Umbilical cord (tissue), 1 donor: ENCODE measurements at regions not wholly inside any gene's neighbourhood (a gene's known extent, or its start where the extent isn't known, plus 50 kb on each side); places are given as distances from the start of the nearest gene placed in this dataset.

ENCODE experiments used
- DNase-seq: peaks from one replicate; pipeline ENCODE4 v3.0.0-alpha.2; 2015; ENCODE audit warnings: low spot score

DNA sequence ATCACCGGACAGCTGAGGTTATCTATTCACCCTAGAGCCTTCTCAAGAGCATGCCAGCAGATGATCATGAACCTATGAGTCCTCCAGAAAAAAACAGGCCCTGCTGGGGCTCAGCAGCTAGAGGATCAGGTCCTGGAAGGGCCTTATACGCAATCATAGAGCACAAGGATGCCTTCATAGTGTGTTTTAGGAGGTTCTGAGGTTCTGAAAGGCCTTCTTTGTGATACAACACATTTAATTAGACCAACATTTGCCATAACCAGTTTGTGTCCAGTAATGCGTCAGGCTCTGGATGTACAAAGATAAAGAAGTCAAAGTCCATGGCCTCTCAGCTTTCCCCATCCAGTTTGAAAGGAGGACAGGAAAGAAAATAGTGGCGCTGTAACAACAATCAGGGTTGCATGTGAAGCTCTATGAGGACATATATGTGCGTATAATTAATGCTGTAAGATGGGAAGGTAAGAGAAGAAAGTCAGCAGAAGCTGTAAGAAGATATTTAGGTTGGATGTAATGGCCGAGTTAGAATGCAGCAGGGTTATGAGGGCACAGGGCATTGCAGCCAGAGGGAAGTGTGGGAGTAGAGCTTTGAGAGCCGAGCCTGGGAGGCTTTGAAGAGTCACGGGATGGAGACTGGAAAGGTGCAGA is 302.6 kb upstream of the TBL1XR1 start:
- DNase-seq: no peak

DNA sequence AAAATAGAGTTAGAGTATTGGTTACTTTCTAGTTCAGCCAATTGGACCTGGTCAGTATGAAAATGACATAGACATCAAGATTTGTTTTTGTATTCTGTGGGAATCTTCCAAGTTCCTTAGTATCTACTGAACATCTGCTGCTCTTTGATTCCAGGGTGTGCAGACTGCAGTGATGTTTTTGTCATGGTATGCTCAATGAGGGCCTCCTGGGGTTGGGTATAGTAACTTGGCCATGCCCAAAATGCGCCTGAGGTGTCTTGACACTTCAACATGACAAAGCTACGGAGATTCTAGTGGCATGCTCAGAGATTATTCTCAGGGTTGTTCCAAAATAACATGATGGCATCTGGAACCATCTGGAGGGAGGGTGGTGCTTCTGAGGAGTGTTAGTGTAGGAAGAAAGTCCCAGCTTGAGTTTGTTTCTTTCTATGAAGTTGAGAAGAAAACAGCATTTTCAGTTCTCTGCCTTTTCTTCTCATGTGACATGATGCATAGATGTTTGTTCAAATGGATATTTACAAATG is 313.5 kb upstream of the TBL1XR1 start:
- no peak for DNase-seq

DNA sequence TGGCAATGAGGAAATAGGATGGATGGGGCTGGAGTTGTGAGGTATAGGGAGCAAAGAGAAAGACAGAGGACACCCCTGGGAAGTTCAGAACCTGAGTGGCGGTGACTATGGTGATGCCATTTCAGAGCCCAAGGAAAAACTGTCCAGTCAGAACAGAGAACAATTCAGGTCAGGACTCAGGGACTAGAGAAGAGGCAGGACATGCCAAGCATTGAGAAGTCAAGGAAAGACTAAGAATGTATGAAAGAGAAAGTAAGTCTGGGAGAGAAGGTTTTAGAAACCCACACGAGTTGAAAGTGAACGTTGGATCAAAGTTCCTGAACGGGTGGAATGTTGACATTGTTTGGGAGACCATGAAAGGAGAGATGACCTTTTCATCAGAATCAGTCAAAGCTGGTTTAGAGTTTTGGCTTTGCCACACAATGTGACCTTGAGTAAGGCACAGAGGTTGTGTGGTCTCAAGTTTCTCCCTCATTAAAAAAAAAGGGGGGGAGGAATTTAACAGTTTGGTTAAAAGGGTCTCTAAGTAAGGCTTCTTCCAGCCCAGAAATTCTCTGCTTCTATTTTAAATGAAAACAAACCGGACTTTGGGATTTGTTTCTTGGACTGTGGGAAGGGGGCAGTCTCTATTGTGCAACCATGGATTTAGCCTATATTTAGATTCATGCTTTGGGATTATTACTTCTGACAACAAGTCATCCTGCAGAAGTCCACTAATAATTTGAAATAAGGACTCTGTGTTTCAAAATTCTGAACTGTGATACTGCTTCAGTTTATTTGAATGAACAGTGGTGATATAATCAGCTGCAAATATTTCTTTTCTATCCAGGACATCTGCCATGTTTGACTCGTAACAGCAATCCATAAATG is 315.9 kb upstream of the TBL1XR1 start:
- peak; percentile 57 for DNase-seq

DNA sequence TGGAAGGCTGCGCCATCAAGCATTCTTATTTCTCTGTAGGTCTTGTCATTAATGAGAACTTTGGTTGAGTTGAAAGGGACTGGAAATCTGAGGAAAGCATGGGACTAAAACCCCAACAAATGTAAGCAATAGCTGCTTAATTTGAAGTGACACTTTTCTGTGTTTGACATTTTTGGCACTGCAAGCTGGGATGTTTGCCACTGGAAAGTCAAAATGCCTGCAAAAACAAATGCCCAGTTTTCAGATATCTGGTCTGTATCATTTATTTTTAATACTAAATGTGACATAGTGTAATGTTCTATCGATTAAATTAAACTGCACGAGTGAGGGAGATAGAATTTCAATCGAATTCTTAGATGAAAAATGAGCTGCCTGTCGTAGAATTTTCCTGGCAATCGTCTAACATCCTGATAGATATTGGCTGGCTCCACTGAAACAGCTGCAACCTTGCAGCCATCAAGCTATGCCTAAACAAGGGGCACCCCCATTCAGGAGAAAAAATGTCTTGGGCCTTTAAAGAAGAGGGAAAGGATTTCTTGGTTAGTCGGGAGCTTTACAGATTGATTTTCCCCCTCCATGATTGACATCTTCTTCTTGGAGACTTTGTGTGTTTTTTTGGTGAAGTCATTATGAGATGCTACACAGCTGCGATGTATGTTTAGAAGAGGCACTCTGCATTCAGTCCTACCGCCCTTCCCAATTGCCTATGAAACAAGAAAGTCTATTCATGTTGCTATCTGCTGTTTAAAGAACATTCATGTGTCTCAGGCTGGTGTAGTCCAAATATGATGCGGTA is 316.7 kb upstream of the TBL1XR1 start:
- DNase-seq: no peak

DNA sequence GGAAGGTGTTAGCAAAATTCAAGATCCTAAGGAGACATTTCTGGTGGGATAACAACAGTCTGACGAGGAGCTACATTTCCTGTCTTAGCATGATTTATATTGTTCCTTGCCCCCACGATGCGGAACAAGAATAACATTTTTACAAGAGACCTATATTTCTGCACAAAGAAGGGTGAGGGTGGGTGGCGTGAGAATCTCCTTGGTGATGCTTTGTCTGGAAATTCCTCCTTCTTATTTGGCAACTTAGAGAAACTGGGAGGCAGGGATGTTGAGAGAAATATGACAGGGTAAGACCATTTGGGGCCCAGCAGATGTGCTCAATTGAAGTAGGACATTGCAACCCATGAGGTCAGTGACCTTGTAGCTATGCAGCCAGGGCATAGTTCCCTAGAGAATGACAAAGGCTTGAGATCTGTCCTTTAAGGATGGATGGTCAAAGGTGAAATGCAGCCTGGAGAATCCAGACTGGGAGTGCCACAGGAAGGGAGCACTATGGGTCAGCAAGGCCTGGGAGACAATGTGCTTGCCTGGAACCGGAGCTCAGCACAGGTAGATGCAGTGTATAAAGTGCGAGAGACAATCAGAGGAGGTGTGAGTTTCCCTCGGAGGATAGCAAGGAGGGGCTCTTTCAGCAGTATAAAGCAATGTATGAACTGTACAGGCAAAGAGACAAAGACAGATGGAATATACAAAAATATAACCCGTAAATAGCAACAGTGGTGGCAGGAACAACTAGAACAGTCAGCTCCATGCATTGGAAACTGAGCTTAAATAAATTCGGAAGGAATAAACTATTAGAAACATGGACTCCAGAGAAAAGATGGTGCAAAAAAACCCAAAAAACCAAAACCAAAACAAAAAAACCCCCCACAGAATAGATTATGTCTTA is 317.6 kb upstream of the TBL1XR1 start:
- DNase-seq: no peak

DNA sequence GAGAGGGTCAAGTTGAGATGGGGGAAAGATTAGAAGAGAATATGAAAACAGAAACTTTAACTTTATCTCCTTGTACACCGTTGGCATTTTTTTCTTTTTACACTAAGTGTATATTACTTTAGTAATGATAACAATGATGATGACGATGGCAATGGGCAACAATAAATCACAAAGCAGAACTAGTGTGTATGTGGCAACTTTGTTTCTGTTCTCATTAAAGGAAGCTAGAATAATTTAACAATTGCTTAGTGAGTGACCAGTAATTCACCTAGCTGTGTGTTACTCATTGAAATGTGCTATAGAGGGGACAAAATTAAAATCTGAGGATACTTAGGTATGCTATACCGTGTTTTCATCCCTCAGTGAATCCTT is 318.5 kb upstream of the TBL1XR1 start:
- no peak for DNase-seq

DNA sequence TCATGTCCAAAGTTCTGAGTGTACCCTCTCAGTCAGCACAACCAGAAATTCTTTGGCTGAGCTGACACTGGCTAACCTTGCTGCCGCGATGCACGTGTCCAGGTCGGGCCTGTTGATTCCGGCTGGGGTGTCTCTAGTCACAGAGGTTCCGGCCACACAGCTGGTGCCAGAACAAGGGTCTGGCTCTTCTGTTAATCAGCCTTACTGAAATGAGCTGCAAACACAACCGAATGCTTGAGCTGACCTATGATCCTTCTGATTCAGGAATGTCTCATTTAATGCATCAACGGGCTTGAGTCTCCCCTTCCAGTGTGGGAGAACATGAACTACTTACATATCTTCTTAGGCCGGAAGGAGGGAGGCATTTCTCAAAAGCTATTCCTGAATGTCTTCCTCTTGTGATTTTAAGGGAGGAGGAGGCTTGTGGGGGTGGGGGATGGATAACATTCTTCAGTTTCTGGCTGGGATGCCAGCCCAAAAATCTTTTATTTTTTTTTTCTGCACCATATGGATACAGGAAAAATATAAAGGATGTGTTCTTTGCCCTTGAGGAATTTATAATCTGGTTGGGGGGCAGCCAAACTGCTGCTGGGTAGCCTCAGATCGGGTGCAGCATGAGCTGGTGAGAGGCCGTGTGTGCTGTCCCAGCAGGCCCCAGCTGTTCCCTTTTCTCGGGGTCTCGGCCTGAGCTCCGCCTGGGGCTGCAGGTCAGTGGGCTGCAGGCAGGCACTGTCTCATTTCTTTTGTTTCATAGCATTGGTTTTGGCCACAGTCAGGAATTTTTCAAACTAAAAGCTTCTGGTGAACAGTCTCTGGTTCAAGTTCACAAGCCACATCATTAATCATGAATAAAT is 319.1 kb upstream of the TBL1XR1 start:
- DNase-seq: peak; percentile 83

DNA sequence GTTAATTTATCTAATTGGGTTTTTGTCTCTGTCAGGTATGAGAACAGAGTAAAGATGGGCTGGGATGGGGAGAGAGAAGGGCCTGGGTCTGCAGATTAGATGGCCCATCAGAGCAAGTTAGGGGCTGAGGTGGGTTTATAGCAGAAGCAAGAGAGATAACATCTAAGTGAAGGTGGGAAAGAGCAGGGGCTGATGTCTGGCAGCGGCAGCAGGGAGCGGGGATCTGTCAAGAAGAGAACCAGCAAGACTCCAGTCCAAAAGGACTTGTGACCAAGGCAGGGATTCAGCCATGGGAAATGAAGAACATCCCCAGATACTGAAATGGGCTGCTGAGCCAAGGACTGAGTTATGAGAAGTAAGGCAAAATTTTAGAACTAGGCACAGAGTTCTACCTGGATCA is 320.6 kb upstream of the TBL1XR1 start:
- no peak for DNase-seq

DNA sequence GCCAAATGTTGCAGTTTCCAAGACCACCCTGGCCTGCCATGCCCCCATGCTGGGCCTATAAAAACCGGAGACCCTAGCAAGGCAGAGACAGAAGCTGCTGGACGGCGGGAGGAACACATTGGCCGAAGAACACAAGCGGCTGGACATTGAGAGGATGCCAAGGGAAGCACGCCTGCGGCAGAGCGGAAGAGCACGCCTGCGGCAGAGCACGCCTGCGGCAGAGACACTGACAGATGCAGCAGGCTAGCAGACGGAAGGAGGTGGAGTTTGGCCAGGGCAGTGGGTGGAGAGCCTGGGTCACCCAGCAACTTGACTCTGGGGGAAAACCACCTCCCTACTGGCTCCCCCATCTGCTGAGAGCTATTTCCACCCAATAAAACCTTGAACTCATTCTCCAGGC is 322.3 kb upstream of the TBL1XR1 start:
- DNase-seq: no peak

DNA sequence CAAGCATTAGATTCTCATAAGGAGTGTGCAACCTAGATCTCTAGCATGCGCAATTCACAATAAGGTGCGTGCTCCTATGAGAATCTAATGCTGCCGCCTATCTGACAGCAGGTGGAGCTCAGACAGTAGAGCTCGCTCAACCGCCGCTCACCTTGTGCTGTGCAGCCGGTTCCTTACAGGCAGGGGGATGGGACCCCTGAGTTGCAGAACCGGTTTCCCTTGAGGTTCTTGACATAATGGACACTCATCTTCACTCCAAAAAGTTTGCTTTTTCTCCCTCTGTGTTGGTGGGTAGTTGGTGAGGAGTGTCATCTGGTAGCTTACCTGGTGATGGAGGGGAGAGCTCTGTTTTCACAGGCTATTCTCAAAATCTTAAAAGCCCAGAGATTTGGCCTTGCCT is 324.0 kb upstream of the TBL1XR1 start:
- peak; percentile 68 for DNase-seq

DNA sequence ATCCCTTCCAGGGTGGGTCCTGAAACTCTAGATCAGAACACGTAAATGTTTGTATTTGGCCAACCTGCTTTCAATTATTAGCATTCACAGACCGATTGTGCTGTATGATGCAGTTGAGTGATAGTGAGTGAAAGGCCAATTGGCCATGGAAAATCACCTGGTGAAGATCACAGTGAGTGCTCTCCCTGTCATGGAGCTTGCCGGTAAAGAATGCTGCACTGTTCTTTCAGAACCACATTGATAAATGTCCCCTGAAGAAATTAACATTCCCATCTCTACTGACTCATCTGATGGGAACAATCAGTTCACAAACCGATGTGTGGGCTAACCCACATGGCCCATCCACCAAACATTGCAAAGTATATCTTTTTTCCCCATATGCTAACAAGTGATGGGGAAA is 324.8 kb upstream of the TBL1XR1 start:
- DNase-seq: no peak

DNA sequence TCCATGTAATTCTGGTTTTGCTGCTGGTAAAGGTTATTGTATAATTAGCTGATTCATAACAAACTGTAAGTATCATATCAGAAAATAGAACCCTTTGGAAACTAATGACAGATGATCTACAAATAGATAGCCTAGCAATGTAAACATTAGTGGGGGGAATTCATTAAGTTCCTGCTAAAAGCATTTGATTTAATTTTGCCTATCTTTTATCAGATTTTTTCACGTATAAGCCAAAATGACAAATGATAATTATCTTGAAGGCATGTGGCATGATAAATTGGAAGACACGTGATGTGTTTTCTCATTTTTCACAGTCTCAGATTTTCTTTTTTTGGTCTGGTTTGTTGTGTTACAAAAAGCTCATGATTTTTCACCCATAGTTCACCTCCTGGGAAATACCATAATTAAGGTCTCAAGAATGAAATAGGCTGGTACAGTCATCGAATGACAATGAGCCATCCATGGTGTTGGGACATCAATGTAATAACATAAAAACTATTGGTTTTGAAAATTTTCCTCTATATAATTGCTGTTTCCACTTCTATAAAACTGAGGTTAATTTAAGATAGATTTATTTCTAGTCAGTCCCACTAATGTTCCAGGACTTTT is 325.9 kb upstream of the TBL1XR1 start:
- no peak for DNase-seq

DNA sequence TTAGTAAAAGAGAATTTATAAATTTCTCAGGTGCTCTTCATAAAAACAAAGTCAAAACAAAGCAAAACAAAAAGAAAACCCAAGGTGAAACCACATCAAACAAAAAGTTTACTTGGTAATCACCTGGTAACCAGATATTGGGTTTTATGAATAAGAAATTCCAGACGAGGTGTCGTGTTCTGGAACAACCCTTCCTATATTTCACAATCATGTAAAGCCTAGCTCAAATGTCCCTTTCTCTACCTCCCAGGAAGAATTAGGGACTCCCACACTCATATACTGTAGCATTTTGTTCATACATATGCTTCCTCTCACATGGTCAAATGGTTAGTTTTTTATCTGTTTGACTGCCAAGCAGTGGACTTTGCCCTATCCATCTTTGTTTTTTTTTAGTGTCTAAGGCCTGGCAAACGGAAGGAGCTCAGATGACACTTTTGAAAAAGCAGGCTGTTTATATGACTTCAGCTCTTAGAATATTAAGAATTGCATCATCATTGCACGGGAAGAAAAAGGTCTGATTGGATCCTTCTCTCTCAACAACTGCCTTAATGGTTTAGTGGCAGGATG is 326.7 kb upstream of the TBL1XR1 start:
- DNase-seq: no peak

DNA sequence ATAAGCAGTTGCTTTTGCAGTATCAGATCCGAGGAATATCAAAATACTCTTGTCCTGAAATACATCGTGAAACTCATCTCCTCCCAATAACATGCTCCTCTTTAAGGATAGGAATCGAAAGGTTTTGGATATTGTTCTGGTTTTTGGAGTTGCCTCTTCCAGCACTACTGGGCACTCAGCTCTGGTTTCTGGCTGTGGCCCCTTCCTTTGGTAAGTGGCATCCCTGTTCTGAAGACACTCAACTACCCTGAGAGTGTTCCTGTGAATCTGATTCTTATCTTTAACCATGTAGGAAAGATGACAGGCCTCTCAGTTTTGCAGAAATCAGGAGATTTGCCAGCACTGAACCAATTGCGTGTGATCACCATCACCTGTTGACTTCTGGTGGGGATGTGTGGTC is 327.5 kb upstream of the TBL1XR1 start:
- DNase-seq: no peak

DNA sequence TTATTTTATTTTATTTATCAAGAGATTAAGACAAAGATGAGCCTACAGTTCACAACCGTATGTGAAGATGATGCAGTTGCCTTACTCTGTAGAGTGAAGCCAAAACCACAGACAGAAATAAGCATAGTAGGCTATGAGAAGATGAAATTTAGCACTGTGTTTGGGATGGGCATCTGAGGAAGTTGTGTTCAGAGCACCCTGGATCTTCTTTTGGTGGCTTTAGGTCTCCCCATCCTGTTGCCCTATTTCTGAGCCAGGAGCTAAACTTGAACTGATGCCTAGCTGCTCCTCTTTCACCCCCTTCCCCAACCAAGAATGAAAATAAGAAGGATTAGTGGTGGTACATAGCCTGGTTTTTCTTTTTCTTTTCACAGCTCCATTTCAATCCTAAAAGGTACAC is 328.1 kb upstream of the TBL1XR1 start:
- DNase-seq: no peak

DNA sequence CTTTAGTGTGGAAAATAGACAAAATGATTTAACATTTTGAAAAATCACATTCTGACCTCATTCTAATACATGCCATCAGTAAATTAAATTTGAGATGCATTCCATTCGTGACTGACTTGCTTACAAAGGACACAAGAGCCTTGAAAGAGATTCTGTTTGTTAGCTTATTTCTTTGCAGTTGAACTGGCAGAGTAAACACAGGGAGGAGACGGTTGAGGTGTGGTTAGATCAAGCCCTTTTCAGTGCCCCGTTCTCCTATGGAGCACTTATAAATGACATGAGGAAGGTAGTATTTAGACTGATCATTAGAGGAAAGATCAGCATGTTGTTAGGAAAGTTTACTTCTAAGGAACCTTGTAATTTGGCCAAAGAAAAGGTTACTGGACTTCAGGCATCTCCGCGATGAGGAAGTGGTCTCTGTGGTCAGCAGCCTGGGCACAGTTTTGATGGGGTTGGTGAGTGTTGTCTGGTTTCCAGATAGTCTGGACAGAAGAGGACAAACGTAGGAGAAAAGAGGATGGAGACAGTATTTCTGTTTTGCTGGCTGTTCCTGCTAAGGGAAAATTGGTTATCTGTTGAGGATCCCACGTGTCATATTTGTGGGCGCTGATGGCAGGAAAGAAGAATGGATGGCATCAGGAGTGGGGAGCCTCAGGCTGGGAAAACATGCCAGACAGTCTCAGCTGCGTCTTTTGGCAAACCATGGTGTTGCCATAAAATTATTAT is 328.9 kb upstream of the TBL1XR1 start:
- DNase-seq: peak; percentile 34

DNA sequence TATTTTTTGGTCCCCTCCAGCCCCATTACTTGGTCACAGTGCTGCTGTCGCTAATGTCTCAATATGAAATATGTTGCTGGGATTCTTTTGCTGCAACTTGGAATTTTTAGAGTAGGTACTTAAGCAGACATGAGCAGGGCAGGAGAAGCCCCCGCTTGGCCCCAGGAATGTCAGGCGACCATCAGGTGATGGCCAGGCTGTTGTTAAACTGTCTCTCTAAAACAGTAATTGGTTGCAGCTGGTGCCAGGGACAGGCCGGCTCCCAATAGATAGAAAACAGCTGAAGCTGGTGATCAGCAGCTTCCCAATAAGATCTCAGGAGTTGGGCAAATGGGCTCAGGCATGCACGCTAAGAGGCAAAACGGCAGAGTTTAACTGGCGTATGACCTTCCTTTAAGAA is 329.9 kb upstream of the TBL1XR1 start:
- DNase-seq: no peak

DNA sequence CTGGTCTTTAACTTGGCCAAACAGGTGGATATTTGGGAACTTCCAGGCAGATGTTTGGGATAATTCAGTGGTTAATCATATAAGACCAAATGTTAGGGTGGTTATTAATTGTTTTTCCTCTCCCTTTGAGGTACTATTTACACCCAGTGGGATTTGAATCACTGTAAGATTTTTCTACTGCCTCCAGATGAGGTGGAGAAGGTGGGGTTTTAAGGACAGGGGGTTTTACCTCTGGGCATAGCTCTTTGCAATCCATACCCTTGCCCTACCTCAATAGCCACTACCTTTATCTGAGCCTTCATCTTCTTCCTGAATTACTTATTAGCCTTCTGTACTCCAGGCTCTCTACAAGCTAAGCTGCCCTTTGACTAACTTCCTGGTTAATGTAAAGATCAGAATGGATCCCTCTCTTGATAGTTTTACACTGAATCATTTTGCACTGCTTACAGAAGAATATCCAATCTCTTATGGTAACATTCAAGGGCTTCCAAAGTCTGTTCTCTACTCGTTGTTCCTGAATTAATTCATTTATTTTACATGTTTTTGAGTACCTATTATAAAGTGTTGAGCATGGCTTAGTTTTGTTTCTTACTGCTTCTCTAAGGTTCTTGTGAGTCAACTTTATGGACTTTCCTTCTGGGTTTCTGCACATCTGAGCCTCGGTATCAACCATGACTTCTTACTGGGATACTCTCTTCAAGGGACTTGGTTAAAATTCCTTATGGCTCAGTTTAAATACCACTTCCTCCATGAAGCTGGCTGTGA is 331.2 kb upstream of the TBL1XR1 start:
- DNase-seq: no peak
